Mesendoderm (in vitro differentiated cells): ENCODE measurements at regions not wholly inside any gene's neighbourhood (a gene's known extent, or its start where the extent isn't known, plus 50 kb on each side); places are given as distances from the start of the nearest gene placed in this dataset.

Experiments
- DNase-seq: peaks from one replicate; pipeline ENCODE4 v3.0.0; 2013
- H2AK5ac ChIP-seq: 2 replicates; pipeline ENCODE4 v1.6.1; 2013; ENCODE audit warnings: low read length, inconsistent platforms
- H2BK120ac ChIP-seq: 2 replicates; pipeline ENCODE4 v1.6.1; 2013; ENCODE audit warnings: low read depth, mild to moderate bottlenecking, low read length, moderate library complexity, mixed read lengths
- H2BK15ac ChIP-seq: replicated peaks from 2 replicates; pipeline ENCODE4 v1.6.1; 2013; ENCODE audit warnings: low read depth, mild to moderate bottlenecking, moderate library complexity
- H2BK5ac ChIP-seq: 2 replicates; pipeline ENCODE4 v1.6.1; 2013; ENCODE audit warnings: low read length, inconsistent platforms
- H3K18ac ChIP-seq: 2 replicates; pipeline ENCODE4 v1.6.1; 2013; ENCODE audit warnings: mild to moderate bottlenecking, low read length, mixed read lengths
- H3K23ac ChIP-seq: one replicate; pipeline ENCODE4 v1.6.1; 2013; ENCODE audit warnings: low read length
- H3K27ac ChIP-seq: 2 replicates; pipeline ENCODE4 v1.5.1; 2013; ENCODE audit warnings: low read depth, mild to moderate bottlenecking, inconsistent platforms, low read length, moderate library complexity
- H3K27me3 ChIP-seq: 2 replicates; pipeline ENCODE4 v1.6.1; 2013; ENCODE audit warnings: low read length, control low read depth, mild to moderate bottlenecking, inconsistent platforms; ENCODE audit not compliant: insufficient read depth, poor library complexity
- H3K36me3 ChIP-seq: 2 replicates; pipeline ENCODE4 v1.6.1; 2013; ENCODE audit warnings: low read length, inconsistent platforms; ENCODE audit not compliant: control insufficient read depth, insufficient read depth
- H3K4ac ChIP-seq: one replicate; pipeline ENCODE4 v1.6.1; 2013; ENCODE audit warnings: low read depth, mild to moderate bottlenecking, low read length, moderate library complexity
- H3K4me1 ChIP-seq: 2 replicates; pipeline ENCODE4 v1.6.1; 2013; ENCODE audit warnings: low read depth, low read length, inconsistent platforms; ENCODE audit not compliant: control insufficient read depth
- H3K4me2 ChIP-seq: 2 replicates; pipeline ENCODE4 v1.6.1; 2013; ENCODE audit warnings: low read length
- H3K4me3 ChIP-seq: 2 replicates; pipeline ENCODE4 v1.5.1; 2013; ENCODE audit warnings: mild to moderate bottlenecking, low read length
- H3K56ac ChIP-seq: one replicate; pipeline ENCODE4 v1.6.1; 2013; ENCODE audit warnings: low read length
- H3K79me1 ChIP-seq: 2 replicates; pipeline ENCODE4 v1.6.1; 2013; ENCODE audit warnings: low read length, inconsistent platforms
- H3K79me2 ChIP-seq: 2 replicates; pipeline ENCODE4 v1.6.1; 2013; ENCODE audit warnings: mild to moderate bottlenecking, low read length; ENCODE audit not compliant: control insufficient read depth, insufficient read depth
- H3K9ac ChIP-seq: 2 replicates; pipeline ENCODE4 v1.6.1; 2013; ENCODE audit warnings: low read length, inconsistent platforms
- H4K5ac ChIP-seq: one replicate; pipeline ENCODE4 v1.6.1; 2013; ENCODE audit warnings: low read length
- H4K8ac ChIP-seq: one replicate; pipeline ENCODE4 v1.6.1; 2013; ENCODE audit warnings: low read depth, mild to moderate bottlenecking, control low read depth, low read length, moderate library complexity
- WGBS: extraction: QIAGEN DNeasy Blood & Tissue Kit; methylation state at CpG from one replicate; pipeline ENCODE4 v1.1.7; 2013; ENCODE audit warnings: low lambda C conversion rate, missing lambda C conversion rate; ENCODE audit not compliant: insufficient coverage; ENCODE audit errors: extremely low coverage; 5-methylcytosine and 5-hydroxymethylcytosine counted together

- Histone ChIP-seq H3K56ac (no peak overlapping the region), H3K4ac (no peak overlapping the region), H4K8ac (no peak overlapping the region), H2BK5ac (no peak overlapping the region), H3K79me1 (no peaks in the 10 kb centered on the region), H3K4me1 (no peaks in the 10 kb centered on the region), H2BK120ac (no peak overlapping the region), H3K36me3 (no peaks in the 10 kb centered on the region), H3K79me2 (no peaks in the 10 kb centered on the region), H3K4me2 (no peak overlapping the region), H4K5ac (no peak overlapping the region), H3K9ac (no peak overlapping the region), H2AK5ac (no peak overlapping the region), H3K4me3 (no peak overlapping the region), H3K27me3 (no peaks in the 10 kb centered on the region), H3K23ac (no peak overlapping the region), H3K18ac (no peak overlapping the region), H3K27ac (no peak overlapping the region), H2BK15ac (no peak overlapping the region)
- WGBS, result no CpG with 5 or more reads among the region's 4 CpGs
- DNase-seq, result no peak
These were observed 443.0 kb upstream of the CCL2 start for GRCh38 chr17:33811984-33812577.

- H3K27me3 ChIP-seq, result no peaks in the 10 kb centered on the region
- H3K79me2 ChIP-seq, result no peaks in the 10 kb centered on the region
- no CpG with 5 or more reads among the region's 2 CpGs for WGBS
These were observed 440.2 kb upstream of the CCL2 start for GRCh38 chr17:33814852-33815251.

GRCh38 chr17:33816036-33816435 lies 439.0 kb upstream of the CCL2 start:
- WGBS, result no CpG with 5 or more reads among the region's 2 CpGs
- Histone ChIP-seq H3K27me3 (no peaks in the 10 kb centered on the region), H3K27ac (no peak overlapping the region)

More at GRCh38 chr17:33814852-33815251, 440.2 kb upstream of the CCL2 start:
- Histone ChIP-seq H4K5ac (no peak overlapping the region), H3K4me1 (no peaks in the 10 kb centered on the region), H2BK5ac (no peak overlapping the region), H3K79me1 (no peaks in the 10 kb centered on the region), H3K18ac (no peak overlapping the region), H2BK120ac (no peak overlapping the region), H2BK15ac (no peak overlapping the region), H3K4me2 (no peak overlapping the region), H3K56ac (no peak overlapping the region), H3K9ac (no peak overlapping the region), H4K8ac (no peak overlapping the region), H3K36me3 (no peaks in the 10 kb centered on the region), H3K4ac (no peak overlapping the region), H2AK5ac (no peak overlapping the region), H3K4me3 (no peak overlapping the region), H3K27ac (no peak overlapping the region), H3K23ac (no peak overlapping the region)
- no peak for DNase-seq

GRCh38 chr17:33816842-33817617 lies 438.1 kb upstream of the CCL2 start:
- no peaks in the 10 kb centered on the region for H3K79me1 ChIP-seq
- H2BK120ac ChIP-seq, result no peak overlapping the region
- no peak overlapping the region for H3K56ac ChIP-seq
- no peak overlapping the region for H4K5ac ChIP-seq
- H3K4me1 ChIP-seq, result no peaks in the 10 kb centered on the region
- no peaks in the 10 kb centered on the region for H3K36me3 ChIP-seq
- no peak overlapping the region for H3K27ac ChIP-seq
- H3K4me2 ChIP-seq, result no peak overlapping the region
- no peaks in the 10 kb centered on the region for H3K79me2 ChIP-seq
- no peak overlapping the region for H3K23ac ChIP-seq
- H2BK15ac ChIP-seq, result no peak overlapping the region
- no peak overlapping the region for H3K4ac ChIP-seq
- no peak overlapping the region for H2AK5ac ChIP-seq
- H3K4me3 ChIP-seq, result no peak overlapping the region
- no peak for DNase-seq
- H3K9ac ChIP-seq, result no peak overlapping the region
- H4K8ac ChIP-seq, result no peak overlapping the region
- H3K27me3 ChIP-seq, result no peaks in the 10 kb centered on the region
- WGBS, result no CpG with 5 or more reads among the region's 9 CpGs
- no peak overlapping the region for H3K18ac ChIP-seq
- no peak overlapping the region for H2BK5ac ChIP-seq

More at GRCh38 chr17:33816036-33816435, 439.0 kb upstream of the CCL2 start:
- no peak for DNase-seq
- Histone ChIP-seq H3K9ac (no peak overlapping the region), H3K4ac (no peak overlapping the region), H3K79me1 (no peaks in the 10 kb centered on the region), H2AK5ac (no peak overlapping the region), H3K23ac (no peak overlapping the region), H4K5ac (no peak overlapping the region), H3K4me3 (no peak overlapping the region), H3K4me1 (no peaks in the 10 kb centered on the region), H3K4me2 (no peak overlapping the region), H3K56ac (no peak overlapping the region), H3K36me3 (no peaks in the 10 kb centered on the region), H2BK15ac (no peak overlapping the region), H4K8ac (no peak overlapping the region), H3K18ac (no peak overlapping the region), H2BK5ac (no peak overlapping the region), H3K79me2 (no peaks in the 10 kb centered on the region), H2BK120ac (no peak overlapping the region)

- no peak overlapping the region for H2AK5ac ChIP-seq
- H2BK120ac ChIP-seq, result no peak overlapping the region
- H3K4ac ChIP-seq, result no peak overlapping the region
- no peak overlapping the region for H3K27ac ChIP-seq
- no peak overlapping the region for H3K23ac ChIP-seq
- H3K18ac ChIP-seq, result no peak overlapping the region
- no peak overlapping the region for H2BK5ac ChIP-seq
- no peak overlapping the region for H3K56ac ChIP-seq
- H3K4me1 ChIP-seq, result no peaks in the 10 kb centered on the region
- no peak overlapping the region for H2BK15ac ChIP-seq
- WGBS, result no CpG with 5 or more reads among the region's 4 CpGs
- no peaks in the 10 kb centered on the region for H3K79me2 ChIP-seq
- no peaks in the 10 kb centered on the region for H3K27me3 ChIP-seq
- no peak overlapping the region for H4K5ac ChIP-seq
- no peaks in the 10 kb centered on the region for H3K36me3 ChIP-seq
- H3K4me2 ChIP-seq, result no peak overlapping the region
- no peak overlapping the region for H3K9ac ChIP-seq
- H4K8ac ChIP-seq, result no peak overlapping the region
- no peaks in the 10 kb centered on the region for H3K79me1 ChIP-seq
- no peak for DNase-seq
- H3K4me3 ChIP-seq, result no peak overlapping the region
These were observed 435.5 kb upstream of the CCL2 start for GRCh38 chr17:33819539-33819938.
